CD14-positive monocyte (primary cell): ENCODE measurements at regions not wholly inside any gene's neighbourhood (a gene's known extent, or its start where the extent isn't known, plus 50 kb on each side); places are given as distances from the start of the nearest gene placed in this dataset.
"Not testable (repeated sequence)": the region's sequence is repeated elsewhere in the genome, so short reads cannot be mapped to it uniquely, and the experiment has no call there.

ENCODE experiments used
- DNase-seq, 3 donors: peaks; one replicate each; pipeline ENCODE4 v3.0.0-alpha.2; 2011 to 2022
- H2AFZ ChIP-seq: 2 replicates; pipeline ENCODE4 v1.6.0; 2012; ENCODE audit warnings: mild to moderate bottlenecking, low read depth, low read length, inconsistent platforms; ENCODE audit not compliant: insufficient read depth, poor library complexity, severe bottlenecking
- H3K27ac ChIP-seq, 2 donors: 1 replicate in 1 of 2; 2 replicates in 1 of 2; pipeline ENCODE4 v1.5.1; 2012 to 2013; ENCODE audit warnings: low read length in 2 of 2, control low read depth in 1 of 2, inconsistent platforms in 1 of 2, low read depth in 1 of 2, mild to moderate bottlenecking in 1 of 2
- H3K27me3 ChIP-seq, 2 donors: one replicate each; pipeline versions ENCODE4 v1.6.0 to v1.6.1; 2011 to 2013; ENCODE audit warnings: low read length in 2 of 2; ENCODE audit not compliant: control insufficient read depth in 2 of 2, insufficient read depth in 2 of 2
- H3K36me3 ChIP-seq, 2 donors: replicated peaks in 1 of 2; 1 replicate in 1 of 2; 2 replicates in 1 of 2; pipeline versions ENCODE4 v1.5.1 to v1.6.1; 2012 to 2013; ENCODE audit warnings: low read length in 2 of 2, control low read depth in 1 of 2, inconsistent platforms in 1 of 2, mild to moderate bottlenecking in 1 of 2; ENCODE audit not compliant: insufficient read depth in 2 of 2, control insufficient read depth in 1 of 2
- H3K4me1 ChIP-seq, 2 donors: 1 replicate in 1 of 2; 2 replicates in 1 of 2; pipeline versions ENCODE4 v1.5.1 to v1.6.1; 2012 to 2013; ENCODE audit warnings: low read length in 2 of 2, control low read depth in 1 of 2, inconsistent platforms in 1 of 2, mild to moderate bottlenecking in 1 of 2, moderate library complexity in 1 of 2; ENCODE audit not compliant: insufficient read depth in 2 of 2, control insufficient read depth in 1 of 2
- H3K4me2 ChIP-seq: replicated peaks from 2 replicates; pipeline ENCODE3; 2012; ENCODE audit warnings: low read length, moderate library complexity, mild to moderate bottlenecking; ENCODE audit not compliant: poor library complexity, severe bottlenecking; ENCODE audit errors: extremely low read depth
- H3K4me3 ChIP-seq, 3 experiments: fragments of 200-600 bp in 1 of 3; sonication (generic) in 1 of 3; replicated peaks in 1 of 3; 1 replicate in 2 of 3; 2 replicates in 1 of 3; pipeline ENCODE4 v1.5.1; 2011 to 2013; ENCODE audit warnings: low read length in 3 of 3, mild to moderate bottlenecking in 3 of 3, control low read depth in 2 of 3, low read depth in 2 of 3, inconsistent platforms in 1 of 3, moderate library complexity in 1 of 3
- H3K79me2 ChIP-seq: 2 replicates; pipeline ENCODE4 v1.6.0; 2012; ENCODE audit warnings: mild to moderate bottlenecking, control low read depth, inconsistent platforms, low read length, moderate library complexity; ENCODE audit not compliant: insufficient read depth
- H3K9ac ChIP-seq: 2 replicates; pipeline ENCODE4 v1.6.0; 2017; ENCODE audit warnings: low read length, mild to moderate bottlenecking; ENCODE audit not compliant: insufficient read depth, poor library complexity, severe bottlenecking
- H3K9me3 ChIP-seq, 2 donors: replicated peaks in 1 of 2; 1 replicate in 1 of 2; 2 replicates in 1 of 2; pipeline versions ENCODE4 v1.5.1 to v1.6.1; 2012 to 2013; ENCODE audit warnings: low read length in 2 of 2, control low read depth in 1 of 2; ENCODE audit not compliant: control insufficient read depth in 1 of 2, insufficient read depth in 1 of 2
- H4K20me1 ChIP-seq: 2 replicates; pipeline ENCODE4 v1.6.0; 2012; ENCODE audit warnings: mild to moderate bottlenecking, low read length, control low read depth, moderate library complexity; ENCODE audit not compliant: insufficient read depth
- H3K27ac Mint-ChIP-seq, 7 donors: one replicate each; pipeline ENCODE4 v1.8.0; 2020; ENCODE audit warnings: mild to moderate bottlenecking in 7 of 7, mixed read lengths in 7 of 7, moderate library complexity in 6 of 7, inconsistent platforms in 2 of 7
- H3K27me3 Mint-ChIP-seq, 3 donors: one replicate each; pipeline ENCODE4 v1.8.0; 2021 to 2022; ENCODE audit warnings: low read depth in 3 of 3, mild to moderate bottlenecking in 3 of 3, mixed read lengths in 3 of 3, moderate library complexity in 3 of 3, inconsistent platforms in 1 of 3
- H3K36me3 Mint-ChIP-seq, 2 donors: one replicate each; pipeline ENCODE4 v1.8.0; 2020; ENCODE audit warnings: mixed read lengths in 2 of 2, inconsistent platforms in 1 of 2, mild to moderate bottlenecking in 1 of 2
- H3K4me1 Mint-ChIP-seq: one replicate; pipeline ENCODE4 v1.8.0; 2020; ENCODE audit warnings: mild to moderate bottlenecking, mixed read lengths
- H3K4me3 Mint-ChIP-seq, 2 donors: one replicate each; pipeline ENCODE4 v1.8.0; 2020; ENCODE audit warnings: mild to moderate bottlenecking in 2 of 2, mixed read lengths in 2 of 2, moderate library complexity in 1 of 2
- H3K9me3 Mint-ChIP-seq, 7 donors: one replicate each; pipeline ENCODE4 v1.8.0; 2020 to 2022; ENCODE audit warnings: mixed read lengths in 7 of 7, mild to moderate bottlenecking in 6 of 7, moderate library complexity in 6 of 7, inconsistent platforms in 2 of 7
- WGBS: methylation state at CpG from one replicate; pipeline ENCODE4 v1.1.5; 2013; ENCODE audit warnings: missing lambda C conversion rate; ENCODE audit not compliant: insufficient coverage; 5-methylcytosine and 5-hydroxymethylcytosine counted together
- intact Hi-C, 2 donors: fragments of 100-400 bp; cut with micrococcal nuclease; formaldehyde crosslinking; loops; one replicate each; pipeline versions ENCODE4 v1.15.0 to v1.15.1; 2023
- TF ChIP-seq, protein P1 (sequence below): fragments of 200-600 bp; IDR thresholded peaks from one replicate; pipeline ENCODE4 v1.8.0; 2022; ENCODE audit warnings: antibody characterized with exemption, mild to moderate bottlenecking

- no CpG with 5 or more reads among the region's 1 CpG for WGBS
Observed at GRCh38 chr10:55929291-55929690, 431.8 kb downstream of the ZWINT start.

GRCh38 chr10:55899472-55900147 is 461.4 kb downstream of the ZWINT start:
- peaks cover 4 to 17% (median 9%) of the 10 kb centered on the region in 7 donors for H3K9me3 Mint-ChIP-seq
- H3K4me3 ChIP-seq, H3K9ac ChIP-seq, DNase-seq, H3K36me3 ChIP-seq, H2AFZ ChIP-seq, H3K9me3 ChIP-seq, H4K20me1 ChIP-seq, H3K27ac Mint-ChIP-seq, H3K4me1 ChIP-seq, H3K27ac ChIP-seq, H3K27me3 Mint-ChIP-seq, intact Hi-C loops, H3K27me3 ChIP-seq, H3K79me2 ChIP-seq, H3K4me2 ChIP-seq, H3K36me3 Mint-ChIP-seq, H3K4me1 Mint-ChIP-seq, H3K4me3 Mint-ChIP-seq: not testable (repeated sequence)
- WGBS, result 89% methylated on average over 15 of the region's 25 CpGs

More at GRCh38 chr10:55929291-55929690, 431.8 kb downstream of the ZWINT start:
- Mint-ChIP-seq H3K27me3 (no peaks in the 10 kb centered on the region), H3K4me1 (no peaks in the 10 kb centered on the region), H3K9me3 (peaks cover 0 to 12% (median 0%) of the 10 kb centered on the region in 7 donors), H3K4me3 (no peak overlapping the region), H3K36me3 (no peaks in the 10 kb centered on the region), H3K27ac (no peak overlapping the region)
- intact Hi-C loops, result no loop called here
- no peaks in the 10 kb centered on the region for H3K79me2 ChIP-seq
- peaks cover 0 to 3% of the 10 kb centered on the region in 2 donors for H3K9me3 ChIP-seq
- H3K4me3 ChIP-seq, result no peak overlapping the region
- H3K36me3 ChIP-seq, result no peaks in the 10 kb centered on the region
- H4K20me1 ChIP-seq, result no peaks in the 10 kb centered on the region
- DNase-seq, result no peak
- no peaks in the 10 kb centered on the region for H3K4me1 ChIP-seq
- H3K4me2 ChIP-seq, result no peak overlapping the region
- H2AFZ ChIP-seq, result no peak overlapping the region
- no peak overlapping the region for H3K9ac ChIP-seq
- H3K27ac ChIP-seq, result no peak overlapping the region
- TF ChIP-seq, protein P1, sequence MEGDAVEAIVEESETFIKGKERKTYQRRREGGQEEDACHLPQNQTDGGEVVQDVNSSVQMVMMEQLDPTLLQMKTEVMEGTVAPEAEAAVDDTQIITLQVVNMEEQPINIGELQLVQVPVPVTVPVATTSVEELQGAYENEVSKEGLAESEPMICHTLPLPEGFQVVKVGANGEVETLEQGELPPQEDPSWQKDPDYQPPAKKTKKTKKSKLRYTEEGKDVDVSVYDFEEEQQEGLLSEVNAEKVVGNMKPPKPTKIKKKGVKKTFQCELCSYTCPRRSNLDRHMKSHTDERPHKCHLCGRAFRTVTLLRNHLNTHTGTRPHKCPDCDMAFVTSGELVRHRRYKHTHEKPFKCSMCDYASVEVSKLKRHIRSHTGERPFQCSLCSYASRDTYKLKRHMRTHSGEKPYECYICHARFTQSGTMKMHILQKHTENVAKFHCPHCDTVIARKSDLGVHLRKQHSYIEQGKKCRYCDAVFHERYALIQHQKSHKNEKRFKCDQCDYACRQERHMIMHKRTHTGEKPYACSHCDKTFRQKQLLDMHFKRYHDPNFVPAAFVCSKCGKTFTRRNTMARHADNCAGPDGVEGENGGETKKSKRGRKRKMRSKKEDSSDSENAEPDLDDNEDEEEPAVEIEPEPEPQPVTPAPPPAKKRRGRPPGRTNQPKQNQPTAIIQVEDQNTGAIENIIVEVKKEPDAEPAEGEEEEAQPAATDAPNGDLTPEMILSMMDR, result no peak
- H3K27me3 ChIP-seq, result no peaks in the 10 kb centered on the region
